ENCODE measurements at regions not wholly inside any gene's neighbourhood (a gene's known extent, or its start where the extent isn't known, plus 50 kb on each side); places are given as distances from the start of the nearest gene placed in this dataset.

DNA sequence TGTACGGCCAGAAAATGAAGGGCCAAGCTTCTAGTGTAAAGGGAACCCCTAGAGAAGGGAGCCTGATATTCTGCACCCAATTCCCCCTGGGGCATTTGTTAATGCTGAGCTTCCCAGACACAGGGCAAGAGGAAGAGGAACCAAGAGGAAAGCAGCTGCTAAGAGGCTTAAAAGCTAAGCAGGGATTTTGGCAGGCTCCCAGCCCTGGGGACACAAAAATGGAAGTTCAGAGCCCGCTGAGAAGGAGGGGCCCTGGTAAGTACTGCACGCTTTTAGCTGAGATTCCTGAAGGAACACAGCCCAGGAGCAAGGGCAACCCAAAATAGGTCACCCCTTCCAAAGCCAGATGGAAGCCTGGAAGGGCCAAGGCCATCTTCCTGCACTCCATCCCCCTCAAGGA is 387.3 kb upstream of the MGMT start:
- intact Hi-C loops (cut with micrococcal nuclease) (no loop called here), dilution Hi-C loops (cut with MboI; ENCODE audit: extremely low pct_ligation_motif_present, low sequenced_read_pairs) (no loop called here)
- Histone ChIP-seq H3K27ac (ENCODE audit: insufficient read depth, low read depth, low read length) (no peak overlapping the region), H2AFZ (ENCODE audit: low read depth, low read length) (no peak overlapping the region), H3K79me2 (ENCODE audit: control insufficient read depth, insufficient read depth, low read length) (no peaks in the 10 kb centered on the region), H3K36me3 (ENCODE audit: control insufficient read depth in 2 of 2, extremely low read depth in 1 of 2, insufficient read depth in 2 of 2, low read length in 2 of 2) (no peaks in the 10 kb centered on the region), H3K4me3 (replicated peaks in 1 of 3; ENCODE audit: insufficient read depth in 1 of 3, low read depth in 1 of 3, low read length in 3 of 3) (no peak overlapping the region), H3K9me3 (replicated peaks; ENCODE audit: control insufficient read depth, insufficient read depth, low read length) (no peaks in the 10 kb centered on the region), H3K4me2 (ENCODE audit: insufficient read depth, low read length) (no peak overlapping the region), H3K9ac (replicated peaks; ENCODE audit: extremely low read depth, insufficient read depth, low read length) (no peak overlapping the region), H3K4me1 (ENCODE audit: control insufficient read depth, extremely low read depth, insufficient read depth, low read length) (no peaks in the 10 kb centered on the region), H3K27me3 (ENCODE audit: control insufficient read depth in 2 of 2, insufficient read depth in 2 of 2, low read length in 2 of 2) (no peaks in the 10 kb centered on the region), H3K9me1 (replicated peaks; ENCODE audit: control insufficient read depth, extremely low read depth, insufficient read depth, low read length) (no peaks in the 10 kb centered on the region), H4K20me1 (replicated peaks; ENCODE audit: control insufficient read depth, extremely low read depth, insufficient read depth, low read length) (no peaks in the 10 kb centered on the region)
- BruUV-seq (replicated peaks) = no TSS peak
- no peak for DNase-seq (ENCODE audit: low read depth, low spot score)
- ChIA-PET POLR2A (no interaction called here), CTCF (interaction anchor here (0.9 kb wide), 1 partner anchor 139 kb away, joined by 3 read pairs; no protein-coding TSS in a partner anchor)
- TF ChIP-seq EZH2 (IDR thresholded peaks at IDR 0.05; ENCODE audit: borderline replicate concordance, low read depth, low read length, severe bottlenecking) (no peak), MYC (IDR thresholded peaks at IDR 0.05; ENCODE audit: low read depth, low read length) (no peak), POLR2A (IDR thresholded peaks at IDR 0.05; ENCODE audit: low read depth, low read length) (no peak), FOS (IDR thresholded peaks at IDR 0.05; ENCODE audit: borderline replicate concordance, insufficient read depth, low read length) (no peak), GATA2 (IDR thresholded peaks at IDR 0.05; ENCODE audit: insufficient read depth, insufficient read length, low read depth, low read length) (no peak), JUN (IDR thresholded peaks at IDR 0.05; ENCODE audit: borderline replicate concordance, insufficient read depth, insufficient read length, low read depth) (no peak), POLR2AphosphoS5 (IDR thresholded peaks at IDR 0.05; ENCODE audit: insufficient read depth, low read depth, low read length) (no peak)
- TF ChIP-seq, protein P1, sequence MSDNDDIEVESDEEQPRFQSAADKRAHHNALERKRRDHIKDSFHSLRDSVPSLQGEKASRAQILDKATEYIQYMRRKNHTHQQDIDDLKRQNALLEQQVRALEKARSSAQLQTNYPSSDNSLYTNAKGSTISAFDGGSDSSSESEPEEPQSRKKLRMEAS (IDR thresholded peaks at IDR 0.05; ENCODE audit: insufficient read depth, insufficient read length) = no peak
- TF ChIP-seq, protein P2, sequence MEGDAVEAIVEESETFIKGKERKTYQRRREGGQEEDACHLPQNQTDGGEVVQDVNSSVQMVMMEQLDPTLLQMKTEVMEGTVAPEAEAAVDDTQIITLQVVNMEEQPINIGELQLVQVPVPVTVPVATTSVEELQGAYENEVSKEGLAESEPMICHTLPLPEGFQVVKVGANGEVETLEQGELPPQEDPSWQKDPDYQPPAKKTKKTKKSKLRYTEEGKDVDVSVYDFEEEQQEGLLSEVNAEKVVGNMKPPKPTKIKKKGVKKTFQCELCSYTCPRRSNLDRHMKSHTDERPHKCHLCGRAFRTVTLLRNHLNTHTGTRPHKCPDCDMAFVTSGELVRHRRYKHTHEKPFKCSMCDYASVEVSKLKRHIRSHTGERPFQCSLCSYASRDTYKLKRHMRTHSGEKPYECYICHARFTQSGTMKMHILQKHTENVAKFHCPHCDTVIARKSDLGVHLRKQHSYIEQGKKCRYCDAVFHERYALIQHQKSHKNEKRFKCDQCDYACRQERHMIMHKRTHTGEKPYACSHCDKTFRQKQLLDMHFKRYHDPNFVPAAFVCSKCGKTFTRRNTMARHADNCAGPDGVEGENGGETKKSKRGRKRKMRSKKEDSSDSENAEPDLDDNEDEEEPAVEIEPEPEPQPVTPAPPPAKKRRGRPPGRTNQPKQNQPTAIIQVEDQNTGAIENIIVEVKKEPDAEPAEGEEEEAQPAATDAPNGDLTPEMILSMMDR (IDR thresholded peaks at IDR 0.05; ENCODE audit: extremely low read depth in 1 of 2, insufficient read depth in 1 of 2, low read depth in 1 of 2, low read length in 2 of 2) = no peak
- no peak for FAIRE-seq
